Glutamatergic neuron (in vitro differentiated cells): ENCODE measurements at regions not wholly inside any gene's neighbourhood (a gene's known extent, or its start where the extent isn't known, plus 50 kb on each side); places are given as distances from the start of the nearest gene placed in this dataset.

Experiments
- DNase-seq: peaks from one replicate; pipeline ENCODE4 v3.0.0; 2022
- H3K27ac Mint-ChIP-seq: one replicate; pipeline ENCODE4 v1.8.0; 2020; ENCODE audit warnings: mild to moderate bottlenecking, mixed read lengths, inconsistent platforms; ENCODE audit not compliant: unreplicated experiment
- H3K27me3 Mint-ChIP-seq: one replicate; pipeline ENCODE4 v1.8.0; 2020; ENCODE audit warnings: mild to moderate bottlenecking, moderate library complexity, mixed read lengths, inconsistent platforms; ENCODE audit not compliant: unreplicated experiment
- H3K36me3 Mint-ChIP-seq: one replicate; pipeline ENCODE4 v1.8.0; 2020; ENCODE audit warnings: mild to moderate bottlenecking, mixed read lengths, inconsistent platforms; ENCODE audit not compliant: unreplicated experiment
- H3K4me1 Mint-ChIP-seq: one replicate; pipeline ENCODE4 v1.8.0; 2020; ENCODE audit warnings: mild to moderate bottlenecking, low read depth, mixed read lengths, inconsistent platforms; ENCODE audit not compliant: unreplicated experiment
- H3K4me3 Mint-ChIP-seq: one replicate; pipeline ENCODE4 v1.8.0; 2020; ENCODE audit warnings: mild to moderate bottlenecking, mixed read lengths, inconsistent platforms; ENCODE audit not compliant: unreplicated experiment
- H3K9me3 Mint-ChIP-seq: one replicate; pipeline ENCODE4 v1.8.0; 2020; ENCODE audit warnings: mild to moderate bottlenecking, moderate library complexity, mixed read lengths, inconsistent platforms; ENCODE audit not compliant: unreplicated experiment
- TF ChIP-seq, protein P1 (sequence below): fragments of 200-600 bp; sonication (generic); IDR thresholded peaks from one replicate; pipeline ENCODE4 v1.5.0; 2021; ENCODE audit not compliant: partially characterized antibody, unreplicated experiment

DNA sequence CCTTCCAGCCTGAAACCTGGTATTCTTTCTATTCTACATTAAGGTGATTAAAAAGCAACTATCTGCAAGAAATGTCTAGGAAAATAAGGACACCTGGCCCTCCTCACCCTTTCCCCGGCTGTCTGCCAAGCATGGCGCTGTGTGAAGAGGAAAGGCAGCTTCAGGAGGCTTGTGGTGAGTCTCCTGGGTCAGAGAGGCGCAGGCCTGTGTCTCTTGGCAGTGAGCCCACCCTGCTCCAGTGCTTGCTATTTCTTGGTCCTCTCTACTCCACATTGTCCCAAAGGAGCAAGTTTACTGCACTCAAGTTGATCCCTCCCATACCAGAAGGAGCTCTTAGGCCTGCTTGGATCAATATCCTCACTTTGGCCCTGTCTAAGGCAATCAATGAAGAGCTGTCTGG lies 520.7 kb upstream of the B3GAT1 start:
- no peaks in the 10 kb centered on the region for H3K36me3 Mint-ChIP-seq
- peak; percentile 54 for DNase-seq
- H3K4me3 Mint-ChIP-seq: no peak overlapping the region
- TF ChIP-seq, protein P1, sequence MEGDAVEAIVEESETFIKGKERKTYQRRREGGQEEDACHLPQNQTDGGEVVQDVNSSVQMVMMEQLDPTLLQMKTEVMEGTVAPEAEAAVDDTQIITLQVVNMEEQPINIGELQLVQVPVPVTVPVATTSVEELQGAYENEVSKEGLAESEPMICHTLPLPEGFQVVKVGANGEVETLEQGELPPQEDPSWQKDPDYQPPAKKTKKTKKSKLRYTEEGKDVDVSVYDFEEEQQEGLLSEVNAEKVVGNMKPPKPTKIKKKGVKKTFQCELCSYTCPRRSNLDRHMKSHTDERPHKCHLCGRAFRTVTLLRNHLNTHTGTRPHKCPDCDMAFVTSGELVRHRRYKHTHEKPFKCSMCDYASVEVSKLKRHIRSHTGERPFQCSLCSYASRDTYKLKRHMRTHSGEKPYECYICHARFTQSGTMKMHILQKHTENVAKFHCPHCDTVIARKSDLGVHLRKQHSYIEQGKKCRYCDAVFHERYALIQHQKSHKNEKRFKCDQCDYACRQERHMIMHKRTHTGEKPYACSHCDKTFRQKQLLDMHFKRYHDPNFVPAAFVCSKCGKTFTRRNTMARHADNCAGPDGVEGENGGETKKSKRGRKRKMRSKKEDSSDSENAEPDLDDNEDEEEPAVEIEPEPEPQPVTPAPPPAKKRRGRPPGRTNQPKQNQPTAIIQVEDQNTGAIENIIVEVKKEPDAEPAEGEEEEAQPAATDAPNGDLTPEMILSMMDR: no peak
- peaks cover 8% of the 10 kb centered on the region for H3K9me3 Mint-ChIP-seq
- peak overlapping the region; percentile 82 for H3K27ac Mint-ChIP-seq
- peaks cover 20% of the 10 kb centered on the region for H3K4me1 Mint-ChIP-seq
- peaks cover 10% of the 10 kb centered on the region for H3K27me3 Mint-ChIP-seq

DNA sequence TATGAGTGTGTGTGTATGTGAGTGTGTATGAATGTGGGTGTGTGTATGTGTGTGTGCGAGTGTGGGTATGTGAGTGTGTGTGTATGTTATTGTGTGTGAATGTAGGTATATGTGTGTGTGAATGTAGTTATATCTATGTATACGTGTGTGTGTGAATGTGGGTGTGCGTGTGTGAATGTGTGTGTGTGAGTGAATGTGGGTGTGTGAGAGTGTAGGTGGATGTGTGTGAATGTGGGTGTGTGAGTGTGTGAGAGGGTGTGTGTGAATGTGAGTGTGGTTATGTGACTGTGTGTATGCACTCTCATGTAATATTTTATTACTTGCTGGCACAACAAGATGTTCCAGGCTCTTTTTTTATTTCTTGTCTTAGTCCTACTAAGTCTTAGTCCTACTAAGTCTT lies 513.4 kb upstream of the B3GAT1 start:
- Mint-ChIP-seq H3K4me1 (peaks cover 9% of the 10 kb centered on the region), H3K9me3 (peaks cover 4% of the 10 kb centered on the region), H3K4me3 (no peak overlapping the region), H3K27me3 (no peaks in the 10 kb centered on the region), H3K27ac (no peak overlapping the region), H3K36me3 (no peaks in the 10 kb centered on the region)
- TF ChIP-seq, protein P1: no peak
- DNase-seq: no peak

DNA sequence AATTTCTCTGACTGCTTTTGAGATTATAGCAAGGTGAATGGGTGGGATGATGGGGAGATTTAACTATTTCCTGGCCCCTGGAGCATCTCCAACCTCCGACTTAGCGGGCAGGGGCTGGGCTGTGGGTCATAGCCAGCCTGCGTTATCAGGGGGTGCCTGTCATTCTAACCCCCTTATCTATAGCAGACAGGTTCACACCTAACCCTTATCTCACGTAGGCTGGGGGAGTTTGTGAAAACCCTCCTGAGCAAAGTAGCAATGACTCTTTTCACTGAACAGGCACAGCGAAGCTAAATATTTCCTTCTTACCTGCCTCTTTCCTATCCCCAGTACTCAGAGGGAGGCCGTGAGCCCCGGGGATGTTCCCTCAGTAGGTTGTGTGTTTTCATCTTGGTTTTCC lies 511.4 kb upstream of the B3GAT1 start:
- Mint-ChIP-seq H3K36me3 (no peaks in the 10 kb centered on the region), H3K27me3 (no peaks in the 10 kb centered on the region), H3K4me1 (peaks cover 11% of the 10 kb centered on the region), H3K27ac (no peak overlapping the region), H3K4me3 (no peak overlapping the region), H3K9me3 (peaks cover 4% of the 10 kb centered on the region)
- no peak for DNase-seq
- TF ChIP-seq, protein P1: no peak

DNA sequence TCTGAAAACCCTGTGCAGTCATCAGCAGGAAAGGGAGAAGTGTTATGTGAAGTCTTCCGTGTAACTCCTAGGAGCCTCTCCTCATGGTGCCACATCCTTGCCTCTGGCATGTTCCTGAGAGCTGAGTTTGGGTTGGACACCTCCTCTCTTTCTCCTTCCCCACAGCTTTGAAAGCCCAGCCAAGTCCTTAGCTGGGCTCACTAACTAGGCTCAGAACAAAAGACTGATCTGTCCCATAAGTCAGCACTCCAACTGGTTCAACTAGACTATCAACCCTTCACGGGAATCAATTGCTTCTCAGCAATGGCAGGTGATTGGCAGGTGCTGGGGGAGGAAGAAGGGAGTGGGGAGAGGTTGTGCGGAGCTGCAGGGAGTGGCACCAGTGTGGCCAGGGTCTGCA lies 509.9 kb upstream of the B3GAT1 start:
- Mint-ChIP-seq H3K36me3 (no peaks in the 10 kb centered on the region), H3K9me3 (peaks cover 6% of the 10 kb centered on the region)

DNA sequence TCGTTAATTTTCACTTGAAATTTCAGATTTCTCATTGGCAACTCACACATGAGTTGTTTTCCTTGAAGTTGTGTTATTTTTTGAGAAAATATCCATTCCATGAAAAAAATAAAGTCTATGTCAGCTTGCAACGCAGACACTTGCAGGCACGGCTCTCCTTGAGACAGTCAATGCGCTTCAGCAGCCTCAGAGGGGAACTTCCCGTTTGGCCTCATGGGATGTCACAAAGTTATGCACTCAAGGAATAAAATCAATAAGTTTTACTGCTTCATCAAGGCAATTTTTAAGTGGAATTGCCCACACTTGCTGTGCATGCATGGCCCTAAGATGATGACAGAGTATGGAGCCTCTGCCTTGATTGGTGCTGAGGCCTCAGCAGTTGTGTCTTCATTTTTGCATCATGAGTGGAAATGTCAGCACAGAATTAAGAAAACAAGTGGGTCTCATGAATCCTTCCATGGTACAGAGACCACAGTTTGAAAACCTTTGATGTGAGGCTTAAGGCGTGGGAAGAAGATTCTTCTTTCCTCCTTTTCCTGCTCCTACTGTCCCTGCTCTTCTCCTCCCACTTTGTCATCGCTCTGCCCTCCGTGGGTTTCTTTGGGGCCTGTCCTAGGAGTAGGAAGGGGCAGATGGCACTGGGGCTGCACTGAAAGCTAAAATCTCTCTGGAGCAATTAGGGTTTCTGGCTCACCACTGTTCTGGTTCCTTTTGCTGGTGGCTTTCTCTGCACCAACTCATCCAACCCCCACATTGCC lies 509.0 kb upstream of the B3GAT1 start:
- Mint-ChIP-seq H3K36me3 (no peaks in the 10 kb centered on the region), H3K4me1 (peaks cover 11% of the 10 kb centered on the region), H3K27ac (peak overlapping the region; percentile 45), H3K4me3 (peak overlapping the region; percentile 21), H3K27me3 (no peaks in the 10 kb centered on the region), H3K9me3 (peaks cover 6% of the 10 kb centered on the region)
- TF ChIP-seq, protein P1: no peak
- DNase-seq: no peak

More for the DNA sequence above, 509.9 kb upstream of the B3GAT1 start:
- Mint-ChIP-seq H3K27me3 (no peaks in the 10 kb centered on the region), H3K27ac (no peak overlapping the region), H3K4me1 (peaks cover 11% of the 10 kb centered on the region), H3K4me3 (no peak overlapping the region)
- no peak for DNase-seq
- TF ChIP-seq, protein P1: no peak
